ENCODE measurements at regions not wholly inside any gene's neighbourhood (a gene's known extent, or its start where the extent isn't known, plus 50 kb on each side); places are given as distances from the start of the nearest gene placed in this dataset.

DNA sequence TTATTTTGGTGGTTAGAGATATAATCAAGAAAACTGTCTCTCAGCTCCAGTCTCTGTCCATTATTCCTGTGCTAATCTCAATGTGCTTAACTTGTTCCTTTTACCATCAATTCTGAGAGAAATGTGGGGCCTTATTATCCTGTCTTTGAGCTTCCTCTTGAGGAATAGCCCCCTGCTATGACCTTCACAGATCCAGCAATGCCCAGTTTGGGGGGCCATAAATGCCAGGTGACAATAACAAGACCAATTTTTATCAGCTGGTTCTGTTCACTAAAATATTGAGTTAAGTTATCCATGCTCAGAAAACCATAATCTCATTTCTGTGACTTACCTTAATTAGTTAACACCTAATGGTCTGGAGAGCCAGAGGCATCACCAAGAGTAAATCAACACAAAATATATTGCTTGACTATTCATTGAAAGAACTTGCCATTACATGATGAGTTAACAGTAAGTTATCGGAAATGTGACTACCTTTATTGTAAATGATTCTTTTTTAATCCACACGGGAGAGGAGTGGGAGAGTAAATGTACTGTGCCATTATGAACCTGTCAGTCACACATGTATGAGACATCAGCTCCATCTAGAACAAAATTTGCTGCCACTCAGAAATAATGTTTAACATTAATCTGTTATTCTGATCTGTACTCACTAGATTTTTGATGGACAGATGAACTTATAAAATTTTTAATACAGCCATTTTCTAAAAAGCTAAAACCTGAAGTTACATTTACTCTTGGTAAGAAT, 149.7 kb downstream of the ID4 start:
- TF ChIP-seq EZH2 (IDR thresholded peaks at IDR 0.05; ENCODE audit: low read length, unreplicated experiment), result no peak
- TF ChIP-seq, protein P1, sequence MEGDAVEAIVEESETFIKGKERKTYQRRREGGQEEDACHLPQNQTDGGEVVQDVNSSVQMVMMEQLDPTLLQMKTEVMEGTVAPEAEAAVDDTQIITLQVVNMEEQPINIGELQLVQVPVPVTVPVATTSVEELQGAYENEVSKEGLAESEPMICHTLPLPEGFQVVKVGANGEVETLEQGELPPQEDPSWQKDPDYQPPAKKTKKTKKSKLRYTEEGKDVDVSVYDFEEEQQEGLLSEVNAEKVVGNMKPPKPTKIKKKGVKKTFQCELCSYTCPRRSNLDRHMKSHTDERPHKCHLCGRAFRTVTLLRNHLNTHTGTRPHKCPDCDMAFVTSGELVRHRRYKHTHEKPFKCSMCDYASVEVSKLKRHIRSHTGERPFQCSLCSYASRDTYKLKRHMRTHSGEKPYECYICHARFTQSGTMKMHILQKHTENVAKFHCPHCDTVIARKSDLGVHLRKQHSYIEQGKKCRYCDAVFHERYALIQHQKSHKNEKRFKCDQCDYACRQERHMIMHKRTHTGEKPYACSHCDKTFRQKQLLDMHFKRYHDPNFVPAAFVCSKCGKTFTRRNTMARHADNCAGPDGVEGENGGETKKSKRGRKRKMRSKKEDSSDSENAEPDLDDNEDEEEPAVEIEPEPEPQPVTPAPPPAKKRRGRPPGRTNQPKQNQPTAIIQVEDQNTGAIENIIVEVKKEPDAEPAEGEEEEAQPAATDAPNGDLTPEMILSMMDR (conservative IDR thresholded peaks at IDR 0.05; ENCODE audit: low read depth, low read length), result no peak
- TF ChIP-seq EZH2phosphoT487 (IDR thresholded peaks at IDR 0.05; ENCODE audit: borderline replicate concordance, low read length), result no peak
